ENCODE measurements at regions not wholly inside any gene's neighbourhood (a gene's known extent, or its start where the extent isn't known, plus 50 kb on each side); places are given as distances from the start of the nearest gene placed in this dataset.

DNA sequence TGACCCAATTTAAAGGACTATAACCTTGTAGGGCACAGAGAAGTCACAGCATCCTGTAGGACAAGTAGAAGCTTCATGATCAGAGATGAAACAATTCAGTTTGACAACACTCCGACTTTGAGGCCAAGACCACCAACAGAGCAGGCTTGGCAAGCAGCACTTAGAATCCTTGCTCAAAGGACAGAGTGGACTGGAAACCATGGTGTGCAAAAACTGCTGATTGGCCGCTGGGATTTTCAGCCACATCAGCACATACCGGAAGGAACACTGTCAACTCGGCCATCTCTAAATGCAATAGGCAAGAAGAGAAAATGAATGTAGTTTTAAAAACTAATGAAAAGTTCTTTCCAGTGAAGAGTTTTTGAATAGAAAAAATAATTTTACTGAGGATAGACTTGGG, 92.0 kb upstream of the PRMT6 start:
- TF ChIP-seq, protein P1, sequence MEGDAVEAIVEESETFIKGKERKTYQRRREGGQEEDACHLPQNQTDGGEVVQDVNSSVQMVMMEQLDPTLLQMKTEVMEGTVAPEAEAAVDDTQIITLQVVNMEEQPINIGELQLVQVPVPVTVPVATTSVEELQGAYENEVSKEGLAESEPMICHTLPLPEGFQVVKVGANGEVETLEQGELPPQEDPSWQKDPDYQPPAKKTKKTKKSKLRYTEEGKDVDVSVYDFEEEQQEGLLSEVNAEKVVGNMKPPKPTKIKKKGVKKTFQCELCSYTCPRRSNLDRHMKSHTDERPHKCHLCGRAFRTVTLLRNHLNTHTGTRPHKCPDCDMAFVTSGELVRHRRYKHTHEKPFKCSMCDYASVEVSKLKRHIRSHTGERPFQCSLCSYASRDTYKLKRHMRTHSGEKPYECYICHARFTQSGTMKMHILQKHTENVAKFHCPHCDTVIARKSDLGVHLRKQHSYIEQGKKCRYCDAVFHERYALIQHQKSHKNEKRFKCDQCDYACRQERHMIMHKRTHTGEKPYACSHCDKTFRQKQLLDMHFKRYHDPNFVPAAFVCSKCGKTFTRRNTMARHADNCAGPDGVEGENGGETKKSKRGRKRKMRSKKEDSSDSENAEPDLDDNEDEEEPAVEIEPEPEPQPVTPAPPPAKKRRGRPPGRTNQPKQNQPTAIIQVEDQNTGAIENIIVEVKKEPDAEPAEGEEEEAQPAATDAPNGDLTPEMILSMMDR (IDR thresholded peaks at IDR 0.05; ENCODE audit: low read depth, low read length) = no peak
- DNase-seq (ENCODE audit: extremely low read depth, low read depth) = no peak

DNA sequence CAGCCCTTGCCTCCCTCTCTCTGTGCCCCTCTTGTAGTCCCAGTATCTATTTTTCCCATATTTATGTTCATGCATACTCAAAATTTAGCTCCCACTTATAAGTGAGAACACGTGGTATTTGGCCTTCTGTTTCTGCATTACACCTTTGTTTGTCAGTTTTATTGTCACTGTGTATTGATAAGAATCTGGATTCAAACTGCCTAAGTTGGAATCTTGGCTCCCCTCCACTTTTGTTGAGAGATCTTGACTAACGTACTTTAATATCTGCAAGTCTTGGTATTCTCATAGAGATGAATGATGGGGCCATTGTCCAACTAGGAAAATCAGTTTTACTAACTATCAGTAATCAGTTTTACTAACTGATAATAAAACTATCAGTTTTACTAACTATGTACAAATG, 87.8 kb upstream of the PRMT6 start:
- DNase-seq (ENCODE audit: extremely low read depth, low read depth) = no peak
- TF ChIP-seq, protein P1 (IDR thresholded peaks at IDR 0.05; ENCODE audit: low read depth, low read length) = no peak

DNA sequence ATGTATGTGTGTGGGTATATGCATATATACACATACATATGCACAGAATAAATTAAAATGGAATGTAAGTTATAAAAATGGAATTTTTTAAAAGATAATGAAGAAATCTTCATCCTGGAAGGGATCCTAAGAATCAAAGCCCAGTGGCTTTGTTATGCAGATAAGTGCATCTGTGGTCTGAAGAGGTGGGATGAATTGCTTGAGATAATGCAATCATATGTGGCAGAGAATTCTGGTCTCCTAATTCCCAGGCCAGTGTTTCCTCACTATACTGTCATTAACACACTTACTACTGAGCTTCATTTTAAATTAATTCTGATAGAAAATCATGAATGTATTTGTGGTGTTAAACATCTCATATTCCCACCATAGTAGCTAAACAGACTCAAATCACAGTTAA, 86.7 kb upstream of the PRMT6 start:
- no peak for DNase-seq (ENCODE audit: extremely low read depth, low read depth)
- TF ChIP-seq, protein P1 (IDR thresholded peaks at IDR 0.05; ENCODE audit: low read depth, low read length) = no peak

DNA sequence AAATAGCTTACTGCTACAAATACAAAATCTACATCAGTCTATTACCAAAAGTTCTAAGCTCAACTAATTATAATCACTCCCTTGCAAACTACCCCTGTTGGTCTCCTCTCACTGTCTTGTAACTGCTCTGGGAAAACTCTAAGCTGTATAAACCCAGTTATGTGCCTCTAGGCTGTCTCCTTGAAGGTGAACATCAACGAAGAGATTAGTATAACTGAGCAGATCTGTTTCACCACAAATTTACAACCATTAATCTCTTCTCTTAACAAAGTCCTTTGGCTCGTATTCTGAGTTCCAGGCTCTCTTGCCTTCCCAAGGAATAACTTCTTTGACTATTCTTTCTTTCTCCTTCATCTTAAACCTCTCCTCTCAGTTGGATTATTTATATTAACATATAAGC, 84.4 kb upstream of the PRMT6 start:
- DNase-seq (ENCODE audit: extremely low read depth, low read depth) = no peak
- TF ChIP-seq, protein P1 (IDR thresholded peaks at IDR 0.05; ENCODE audit: low read depth, low read length) = no peak

DNA sequence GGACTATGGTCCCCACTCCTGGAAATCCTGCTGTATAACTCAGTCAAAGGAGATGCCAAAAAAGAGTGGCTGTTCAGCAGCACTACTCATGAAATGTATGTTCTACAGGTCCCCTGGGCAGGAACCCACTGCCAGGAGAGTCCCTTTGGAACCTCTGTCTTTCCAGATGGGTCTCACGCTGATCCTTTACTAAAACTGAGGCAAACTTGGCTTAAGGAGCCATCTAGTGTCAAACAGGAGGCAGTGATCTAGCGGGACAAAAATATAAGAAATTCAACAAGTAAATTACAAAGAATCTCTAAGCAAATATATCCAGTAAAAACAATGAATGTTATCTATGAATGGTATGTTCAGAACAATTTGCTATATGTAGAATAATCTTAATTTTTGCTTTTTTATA, 80.5 kb upstream of the PRMT6 start:
- TF ChIP-seq, protein P1 (IDR thresholded peaks at IDR 0.05; ENCODE audit: low read depth, low read length) = no peak

DNA sequence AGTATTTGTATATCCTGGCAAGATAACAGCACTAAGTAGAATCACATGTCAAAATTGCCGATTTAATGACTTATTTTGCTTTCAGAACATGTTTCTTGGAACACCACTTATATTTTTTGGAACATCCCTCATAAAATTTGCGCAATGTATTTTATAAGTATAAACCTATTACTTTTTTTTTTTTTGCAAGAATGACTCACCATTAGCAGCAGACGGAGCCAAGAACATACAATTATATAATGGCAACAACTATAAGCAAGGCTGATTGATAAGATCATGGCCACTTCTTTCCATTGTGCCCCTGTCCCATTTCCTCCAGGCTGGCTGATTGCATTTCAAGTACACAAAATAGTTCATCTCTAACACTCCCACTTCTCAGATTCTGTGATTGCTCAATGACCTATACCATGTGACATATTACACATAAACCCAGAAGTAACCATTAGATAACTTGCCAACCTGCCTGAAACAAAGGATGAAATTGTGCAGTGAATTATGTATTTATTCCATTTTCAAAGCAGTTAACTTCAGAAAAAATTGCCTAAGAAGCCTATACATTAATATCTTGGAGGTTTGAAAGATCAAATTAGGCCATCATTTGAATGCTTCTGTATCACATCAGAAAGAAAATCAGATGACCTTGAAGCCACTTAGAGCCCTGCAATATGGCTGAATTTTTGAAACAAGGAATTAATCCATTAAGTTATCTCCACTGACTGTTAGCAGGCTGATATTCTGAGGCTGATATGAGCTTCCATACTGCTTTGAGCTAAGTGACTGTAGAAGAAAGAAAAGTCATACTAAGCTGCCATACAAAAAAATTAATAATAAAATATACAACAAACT, 77.8 kb upstream of the PRMT6 start:
- TF ChIP-seq, protein P1 (IDR thresholded peaks at IDR 0.05; ENCODE audit: low read depth, low read length) = no peak
- DNase-seq (ENCODE audit: extremely low read depth, low read depth) = peak; percentile 18

More for the DNA sequence above, 80.5 kb upstream of the PRMT6 start:
- no peak for DNase-seq (ENCODE audit: extremely low read depth, low read depth)

DNA sequence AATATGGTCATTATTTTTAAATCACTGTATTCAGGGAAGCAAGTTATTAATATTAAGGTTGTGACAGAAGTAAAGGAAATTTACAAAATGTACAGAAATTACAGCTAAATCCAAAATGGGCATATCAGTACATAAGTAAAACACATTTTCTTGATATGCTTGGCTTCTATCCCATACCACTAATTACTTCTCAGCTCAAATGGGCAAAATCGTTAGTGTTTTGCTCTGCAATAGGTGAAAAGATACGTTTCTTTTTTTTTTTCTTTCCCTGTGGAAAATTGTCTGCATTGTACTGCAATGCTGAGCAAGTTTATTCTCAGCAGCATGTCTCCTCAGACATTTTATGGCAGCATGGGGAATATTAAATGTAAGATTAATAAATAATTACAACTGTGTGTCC, 77.1 kb upstream of the PRMT6 start:
- DNase-seq (ENCODE audit: extremely low read depth, low read depth) = no peak
- TF ChIP-seq, protein P1 (IDR thresholded peaks at IDR 0.05; ENCODE audit: low read depth, low read length) = no peak
